Suppressor macrophage treated with lipopolysaccharide for 1 hour (primary cell): ENCODE measurements at regions not wholly inside any gene's neighbourhood (a gene's known extent, or its start where the extent isn't known, plus 50 kb on each side); places are given as distances from the start of the nearest gene placed in this dataset.

Source experiments
- DNase-seq, 3 donors: peaks; one replicate each; pipeline ENCODE4 v3.0.0-alpha.2; 2020 to 2022

DNA sequence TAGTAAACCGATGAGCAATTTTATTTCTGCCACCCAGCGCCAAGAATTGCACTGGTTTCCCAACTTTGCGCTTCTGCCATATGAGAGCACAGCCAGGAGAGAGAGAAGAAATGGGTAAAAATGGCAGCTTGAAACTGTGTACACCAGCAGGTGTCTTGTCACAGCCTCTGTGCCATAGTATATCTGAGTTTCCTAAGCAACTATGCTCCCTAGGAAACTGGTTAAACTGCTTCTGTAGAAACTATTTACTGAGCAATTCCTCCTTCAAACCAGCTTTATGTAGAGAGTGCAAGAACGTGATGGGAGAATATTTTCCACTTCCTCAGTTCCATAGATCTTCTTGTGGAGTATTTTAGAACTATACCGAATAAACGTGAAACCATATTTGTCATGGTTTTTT is 1361.3 kb downstream of the PCDH9 start:
- DNase-seq, result no peak

DNA sequence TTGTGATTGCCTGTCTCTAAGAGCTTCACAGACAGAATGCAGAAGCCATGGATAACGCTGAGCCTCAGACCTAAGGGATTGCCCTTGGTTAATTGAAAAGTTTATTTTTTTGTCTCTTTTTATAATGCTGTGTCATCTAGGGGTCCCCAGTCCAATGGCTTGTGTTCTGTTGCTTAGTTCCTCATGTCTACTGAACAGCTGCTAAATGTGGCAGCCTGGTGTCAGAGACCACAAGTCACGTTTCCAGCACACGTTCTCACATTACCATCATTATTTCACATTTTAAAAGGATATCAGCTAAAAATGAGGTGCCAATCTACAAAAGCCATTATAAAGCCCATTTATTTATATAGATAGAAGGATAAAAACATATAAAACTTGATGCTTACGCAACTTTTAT is 1362.0 kb downstream of the PCDH9 start:
- no peak for DNase-seq

DNA sequence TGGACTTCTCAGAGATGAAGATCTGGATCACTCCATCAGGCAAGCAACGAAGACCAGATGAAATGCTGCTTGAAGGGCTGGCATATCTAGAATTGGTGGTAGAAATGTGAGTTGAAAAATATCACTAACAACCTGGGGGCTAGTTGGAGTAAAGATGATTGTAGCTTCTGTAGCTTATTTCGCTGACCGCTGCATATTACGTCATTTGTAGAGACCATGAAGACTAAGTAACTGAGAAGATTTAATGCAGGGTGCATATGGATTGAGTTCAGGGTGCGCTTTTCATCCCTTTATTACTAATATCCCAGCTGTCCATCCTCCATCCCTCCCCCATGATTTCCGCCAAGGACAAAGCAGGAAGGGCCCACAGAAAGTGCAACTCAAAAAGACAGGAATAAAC is 1364.0 kb downstream of the PCDH9 start:
- no peak for DNase-seq

GRCh38 chr13:65865206-65865605 is 1364.9 kb downstream of the PCDH9 start:
- no peak for DNase-seq

DNA sequence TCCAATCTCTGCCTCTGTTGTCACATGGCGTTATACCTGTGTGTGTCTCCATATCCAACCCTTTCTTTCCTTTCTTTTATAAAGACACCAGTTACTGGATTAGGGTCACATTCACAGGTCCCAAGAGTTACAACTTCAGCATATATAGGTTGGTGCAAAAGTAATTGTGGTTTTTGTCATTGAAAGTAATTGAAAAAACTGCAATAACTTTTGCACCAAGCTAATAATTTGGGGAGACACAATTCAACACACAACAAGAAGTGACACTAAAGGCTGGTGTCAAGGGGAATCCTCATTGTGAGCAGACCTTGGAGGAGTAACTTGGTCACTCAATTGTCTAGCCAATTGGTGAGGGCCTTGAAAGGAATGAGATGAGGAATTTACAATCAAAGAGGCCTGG is 1366.1 kb downstream of the PCDH9 start:
- no peak for DNase-seq

- no peak for DNase-seq
Observed at GRCh38 chr13:65860306-65860705, 1369.8 kb downstream of the PCDH9 start.

GRCh38 chr13:65857942-65858565 is 1372.1 kb downstream of the PCDH9 start:
- no peak for DNase-seq

DNA sequence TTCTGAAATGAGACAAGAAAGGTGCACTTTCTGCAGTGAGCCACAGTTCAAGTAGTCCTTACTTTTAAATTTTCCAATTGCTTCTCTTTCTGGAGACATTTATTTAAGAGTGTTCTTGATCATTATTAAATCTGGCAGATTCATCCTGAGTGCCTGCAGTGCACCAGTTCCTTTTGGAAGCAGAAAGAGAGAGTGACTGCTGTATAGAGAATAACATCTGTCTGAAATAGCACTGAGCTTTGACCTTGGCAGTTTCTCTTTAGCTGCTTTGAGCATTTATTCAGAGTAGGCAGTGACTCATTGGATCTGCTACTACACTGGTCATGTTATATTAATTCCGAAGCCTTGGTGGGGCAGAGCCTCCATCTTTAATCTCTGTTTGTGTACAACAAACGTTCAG is 1373.7 kb downstream of the PCDH9 start:
- DNase-seq, result no peak

GRCh38 chr13:65855242-65855805 is 1374.8 kb downstream of the PCDH9 start:
- DNase-seq, result peak in 2 of 3 donors; percentile 0

GRCh38 chr13:65854431-65854830 is 1375.7 kb downstream of the PCDH9 start:
- DNase-seq, result no peak

- no peak for DNase-seq
Observed at GRCh38 chr13:65844266-65844841, 1385.8 kb downstream of the PCDH9 start.

DNA sequence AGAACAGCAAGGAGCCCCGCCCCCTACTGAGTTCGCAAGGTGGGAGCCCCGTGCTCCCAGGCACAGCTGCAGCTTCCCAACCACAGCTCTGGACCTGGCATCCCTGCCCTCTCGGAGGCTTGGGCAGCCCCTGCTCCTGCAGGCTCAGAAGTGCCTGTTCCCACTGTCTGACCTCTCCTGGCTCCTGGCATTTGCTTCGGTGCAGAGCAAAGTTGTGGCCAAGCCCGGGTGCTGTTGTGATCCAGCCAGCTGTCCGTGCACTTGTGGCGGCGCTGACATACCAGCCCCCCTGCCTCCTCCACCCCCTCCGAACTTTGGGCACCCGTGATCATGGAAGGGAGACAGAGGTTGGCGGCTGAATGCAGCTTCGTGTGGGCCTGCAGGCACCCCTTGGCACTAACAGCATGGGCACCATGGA is 1386.8 kb downstream of the PCDH9 start:
- no peak for DNase-seq

- DNase-seq, result no peak
Observed at GRCh38 chr13:65841156-65841555, 1389.0 kb downstream of the PCDH9 start.

DNA sequence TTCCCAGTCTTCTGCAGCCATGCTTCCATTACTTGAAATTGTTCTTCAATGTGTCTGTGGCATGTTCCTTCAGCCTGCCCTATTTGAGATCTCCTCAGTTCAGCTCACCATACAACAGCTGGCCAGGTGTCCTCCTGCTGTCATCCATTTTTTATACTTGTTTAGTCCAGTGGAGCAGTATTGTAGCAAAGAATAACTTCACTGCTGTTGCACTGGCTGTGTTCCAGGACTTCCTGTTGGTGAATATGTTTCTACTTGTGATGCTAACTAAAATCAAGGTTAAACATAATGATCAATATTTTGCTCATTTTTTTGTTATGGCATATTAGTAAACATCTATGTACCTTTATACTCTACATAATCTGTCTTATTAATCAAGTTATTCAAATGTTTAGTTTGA is 1394.1 kb downstream of the PCDH9 start:
- no peak for DNase-seq

GRCh38 chr13:65834897-65835296 is 1395.2 kb downstream of the PCDH9 start:
- DNase-seq, result no peak

- DNase-seq, result no peak
Observed at GRCh38 chr13:65830411-65831205, 1399.5 kb downstream of the PCDH9 start.

- DNase-seq, result no peak
Observed at GRCh38 chr13:65829241-65830008, 1400.7 kb downstream of the PCDH9 start.

DNA sequence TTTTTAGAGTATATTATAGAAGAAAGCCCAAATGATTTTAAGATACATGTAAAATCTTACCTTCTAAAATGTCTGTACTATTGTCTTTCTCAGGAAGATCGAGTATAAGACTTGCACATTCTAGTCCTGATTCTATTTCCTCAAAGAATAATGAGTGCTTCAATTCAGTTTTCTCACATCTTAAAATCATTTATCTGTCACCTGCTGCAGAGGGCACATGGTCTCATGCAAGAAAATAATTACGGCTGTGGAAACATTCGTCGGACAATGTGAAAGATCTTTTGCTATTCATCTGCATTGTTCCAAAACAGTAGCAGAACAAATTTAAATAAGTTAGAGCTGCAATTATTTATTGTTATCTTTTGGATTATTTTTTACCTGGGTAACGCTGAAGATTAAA is 1403.5 kb downstream of the PCDH9 start:
- DNase-seq, result no peak

DNA sequence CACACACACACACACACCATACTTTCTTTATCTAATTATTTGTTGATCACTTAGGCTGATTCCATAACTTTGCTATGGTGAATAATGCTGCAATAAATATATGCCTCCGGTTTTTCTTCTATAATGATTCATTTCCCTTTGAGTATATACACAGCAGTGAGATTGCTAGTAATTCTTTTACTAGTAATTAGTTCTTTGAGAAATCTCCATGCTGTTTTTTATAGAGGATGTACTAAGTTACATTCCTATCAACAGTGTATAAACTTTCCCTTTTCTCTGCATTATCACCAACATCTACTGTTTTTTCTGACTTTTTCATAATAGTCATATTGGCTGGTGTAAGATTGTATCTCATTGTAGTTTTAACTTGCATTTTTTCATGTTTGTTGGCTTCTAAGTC is 1405.1 kb downstream of the PCDH9 start:
- DNase-seq, result no peak

DNA sequence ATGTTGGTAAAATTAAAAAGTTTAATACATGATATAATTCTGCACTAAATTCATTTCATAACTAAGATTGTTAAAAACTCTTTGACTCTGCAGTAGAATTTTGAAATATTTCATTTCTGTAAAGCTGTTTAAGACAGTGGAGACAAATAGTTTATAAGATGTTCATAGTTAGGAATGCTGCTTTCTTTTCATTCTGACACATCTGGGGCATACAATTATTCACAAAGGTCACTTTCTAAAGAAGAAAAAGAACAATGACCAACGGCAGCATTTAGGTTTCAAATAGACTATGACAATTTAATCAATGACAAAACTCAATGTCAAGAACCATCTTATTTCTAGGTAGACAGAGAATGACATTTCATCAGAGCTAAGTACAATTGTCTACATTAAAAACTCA is 1422.1 kb downstream of the PCDH9 start:
- no peak for DNase-seq

DNA sequence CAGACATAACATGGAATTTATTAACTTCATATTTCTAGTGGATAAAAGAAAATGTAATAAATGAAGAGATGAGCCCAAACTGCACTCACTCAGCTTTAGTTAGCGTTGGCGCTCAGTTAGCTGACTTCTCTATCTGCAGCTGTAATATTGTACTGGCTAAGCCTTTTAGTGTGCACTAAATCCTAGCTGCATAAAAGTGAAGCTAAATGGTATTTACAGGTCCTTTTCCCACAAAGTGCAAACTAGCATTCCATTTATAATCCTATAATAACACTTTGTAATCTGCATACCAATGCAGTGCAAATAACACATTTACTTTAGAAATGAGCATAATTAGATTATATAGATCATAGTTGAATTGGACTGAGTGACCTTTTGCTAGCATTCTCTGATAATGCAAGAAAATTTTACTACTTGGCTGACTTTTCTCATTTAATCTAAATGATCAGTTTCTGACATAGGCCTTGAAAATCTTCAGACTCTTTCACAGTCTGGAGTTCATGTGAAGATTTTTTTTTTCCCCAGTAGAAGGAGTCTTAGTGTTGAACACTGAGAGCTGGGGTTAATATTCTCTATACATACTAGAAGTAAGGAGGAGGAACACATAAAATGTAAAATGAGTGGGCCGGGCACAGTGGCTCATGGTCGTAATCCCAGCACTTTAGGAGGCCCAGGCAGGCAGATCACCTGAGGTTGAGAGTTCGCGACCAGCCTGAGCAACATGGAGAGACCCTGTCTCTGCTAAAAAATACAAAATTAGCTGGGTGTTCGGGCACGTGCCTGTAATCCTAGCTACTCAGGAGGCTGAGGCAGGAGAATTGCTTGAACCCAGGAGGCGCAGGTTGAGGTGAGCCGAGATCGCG is 1426.4 kb downstream of the PCDH9 start:
- no peak for DNase-seq

GRCh38 chr13:65789815-65790214 is 1440.3 kb downstream of the PCDH9 start:
- no peak for DNase-seq
